Activated T-cell treated with anti-CD3 and anti-CD28 coated beads, Interleukin-2, amount 50 U/mL, for 1 hour (primary cell): ENCODE measurements at regions not wholly inside any gene's neighbourhood (a gene's known extent, or its start where the extent isn't known, plus 50 kb on each side); places are given as distances from the start of the nearest gene placed in this dataset.

Experiments used
- DNase-seq: peaks from one replicate; pipeline ENCODE4 v3.0.0-alpha.2; 2020

- DNase-seq = no peak
Measured at GRCh38 chr11:127677660-127678425, 677.3 kb upstream of the KIRREL3 start.

- DNase-seq = no peak
Measured at GRCh38 chr11:127675581-127675980, 675.0 kb upstream of the KIRREL3 start.

DNA sequence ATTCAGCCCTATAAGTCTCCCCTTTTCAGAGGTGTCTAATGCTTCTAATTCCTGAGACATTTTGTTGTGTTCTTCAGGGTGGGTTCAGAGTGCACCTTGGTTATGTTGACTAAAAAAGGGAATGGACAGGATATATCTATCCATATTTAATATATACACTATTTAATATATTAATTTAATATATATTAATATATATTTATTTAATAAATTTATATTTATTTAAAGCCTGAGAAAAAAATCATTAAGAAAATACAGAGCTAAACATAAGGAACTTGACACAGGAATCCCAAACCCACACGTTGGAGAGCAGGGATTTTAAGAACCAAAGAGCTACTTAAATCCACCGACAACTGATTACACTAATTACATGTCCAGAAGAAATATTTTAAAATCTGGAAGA, 674.2 kb upstream of the KIRREL3 start:
- DNase-seq = no peak

DNA sequence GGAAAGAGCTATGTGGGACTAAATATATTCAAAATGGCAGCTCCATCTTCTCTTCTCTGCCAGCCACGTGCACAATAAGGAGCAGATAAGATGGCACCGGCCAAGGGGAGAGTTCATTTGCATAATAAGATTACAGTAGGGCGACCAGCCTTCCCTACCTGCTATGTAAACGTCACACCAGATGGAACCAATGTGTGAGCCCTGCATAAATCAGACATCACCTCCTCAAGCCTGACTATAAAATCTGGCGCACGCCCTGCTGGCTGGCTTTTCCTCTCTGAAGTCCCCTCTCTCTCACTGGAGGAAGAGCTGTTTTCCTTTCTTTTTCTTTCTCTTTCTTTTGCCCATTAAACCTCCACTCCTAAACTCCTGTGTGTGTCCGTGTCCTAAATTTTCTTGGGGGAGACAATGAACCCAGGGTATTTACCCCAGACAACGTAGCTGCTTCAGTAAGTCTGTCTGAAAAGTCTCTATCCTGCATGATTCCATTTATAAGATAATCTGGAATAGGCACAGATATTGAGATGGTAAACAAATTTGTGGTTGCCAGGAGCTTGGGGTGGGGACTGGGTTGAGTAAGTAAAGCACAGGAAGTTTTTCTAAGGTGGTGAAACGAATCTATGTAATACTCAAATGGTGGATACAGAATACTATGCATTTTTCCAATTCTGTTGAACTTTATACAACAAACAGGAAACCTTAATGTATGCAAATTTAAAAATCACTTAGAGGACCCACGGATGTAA, 670.0 kb upstream of the KIRREL3 start:
- no peak for DNase-seq

DNA sequence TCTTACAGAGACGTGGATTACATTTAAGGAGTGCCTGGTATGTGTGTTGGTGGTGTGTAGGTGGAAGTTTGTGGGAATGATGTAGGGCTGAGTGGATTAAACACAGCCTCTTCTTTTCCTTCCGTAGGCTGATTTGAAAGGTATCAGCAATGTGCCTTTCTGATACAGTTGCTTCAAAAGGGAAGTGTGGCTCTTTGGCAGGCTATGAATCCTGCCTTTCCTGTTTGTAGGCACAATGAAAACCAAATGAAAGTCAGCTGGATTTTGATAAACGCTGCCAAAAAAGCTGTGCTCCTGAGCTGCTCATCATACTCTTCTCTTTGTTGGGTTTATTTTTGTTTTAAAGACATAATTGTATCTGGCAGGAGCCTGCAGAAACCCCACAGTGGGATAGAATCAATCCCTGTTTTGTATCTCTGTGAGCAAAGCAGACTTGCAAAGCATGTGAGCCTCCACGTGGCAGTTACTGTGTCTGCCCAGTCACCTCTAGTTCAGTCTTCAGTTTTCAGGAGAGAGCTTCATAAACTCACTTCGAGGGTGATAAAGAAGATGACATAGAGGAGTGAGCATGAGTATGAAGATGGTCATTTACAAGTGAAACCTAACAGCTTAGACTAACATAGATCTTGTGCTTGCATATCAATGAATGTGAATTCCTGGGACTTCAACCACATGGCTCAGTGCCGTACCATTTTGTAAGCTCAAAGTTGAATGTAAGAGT, 655.7 kb upstream of the KIRREL3 start:
- DNase-seq = no peak

- DNase-seq = no peak
Measured at GRCh38 chr11:127653076-127653475, 652.5 kb upstream of the KIRREL3 start.

GRCh38 chr11:127651888-127652221, 651.3 kb upstream of the KIRREL3 start:
- no peak for DNase-seq

- DNase-seq = no peak
Measured at GRCh38 chr11:127651175-127651887, 650.8 kb upstream of the KIRREL3 start.

DNA sequence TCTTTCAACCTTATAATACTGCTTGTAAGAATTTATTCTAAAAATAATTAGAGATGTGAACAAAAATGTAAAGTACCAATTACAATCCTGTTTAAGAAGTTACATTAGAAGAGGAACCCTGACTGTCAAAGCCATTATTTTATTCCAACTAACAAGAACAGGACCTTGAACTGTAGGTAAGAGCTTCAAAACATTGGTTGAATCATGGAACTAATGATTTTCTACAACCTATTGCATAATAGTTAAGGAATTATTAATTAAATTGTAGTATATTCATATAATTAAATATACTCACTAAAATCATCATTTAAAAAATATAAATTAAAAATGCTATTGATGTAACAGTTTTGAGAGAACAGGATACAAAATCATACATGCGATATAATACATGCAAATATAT, 649.4 kb upstream of the KIRREL3 start:
- DNase-seq = no peak

DNA sequence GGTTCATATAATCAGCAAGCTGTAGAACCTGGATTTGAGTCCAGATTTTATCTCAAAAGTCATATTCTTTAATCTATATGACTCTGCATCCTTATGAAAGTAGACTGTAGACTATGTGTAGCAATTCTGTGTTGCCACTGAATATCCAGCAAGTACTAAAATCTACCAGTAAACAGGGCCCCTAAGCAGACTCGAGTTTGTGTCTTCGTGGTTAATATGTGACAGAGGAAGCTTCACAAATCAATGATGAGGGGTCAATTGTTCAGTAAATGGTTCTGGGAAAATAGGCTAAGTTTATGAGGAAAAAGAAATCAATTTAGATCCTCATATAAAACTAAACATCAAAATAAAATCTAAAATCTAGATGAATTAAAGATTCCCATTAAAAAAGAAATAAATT, 648.5 kb upstream of the KIRREL3 start:
- DNase-seq = no peak

GRCh38 chr11:127648583-127648982, 648.0 kb upstream of the KIRREL3 start:
- DNase-seq = no peak

DNA sequence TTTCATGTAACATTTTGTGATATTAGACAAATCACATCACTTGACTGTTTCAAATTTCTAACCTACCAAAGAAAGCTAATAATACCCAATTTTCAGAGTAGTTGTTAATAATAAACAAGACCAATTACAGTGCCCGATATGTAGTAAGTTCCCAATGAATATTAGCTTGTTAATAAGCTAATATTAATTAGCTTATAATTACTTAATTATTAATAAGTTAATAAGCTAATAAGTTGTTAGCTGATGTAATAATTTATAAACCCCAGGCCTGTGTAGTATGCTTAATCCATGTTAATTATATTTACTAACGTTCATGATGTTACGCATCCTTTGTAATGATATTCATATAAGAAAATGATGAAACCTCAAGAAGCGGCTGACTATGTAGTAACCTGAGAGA, 643.8 kb upstream of the KIRREL3 start:
- no peak for DNase-seq

DNA sequence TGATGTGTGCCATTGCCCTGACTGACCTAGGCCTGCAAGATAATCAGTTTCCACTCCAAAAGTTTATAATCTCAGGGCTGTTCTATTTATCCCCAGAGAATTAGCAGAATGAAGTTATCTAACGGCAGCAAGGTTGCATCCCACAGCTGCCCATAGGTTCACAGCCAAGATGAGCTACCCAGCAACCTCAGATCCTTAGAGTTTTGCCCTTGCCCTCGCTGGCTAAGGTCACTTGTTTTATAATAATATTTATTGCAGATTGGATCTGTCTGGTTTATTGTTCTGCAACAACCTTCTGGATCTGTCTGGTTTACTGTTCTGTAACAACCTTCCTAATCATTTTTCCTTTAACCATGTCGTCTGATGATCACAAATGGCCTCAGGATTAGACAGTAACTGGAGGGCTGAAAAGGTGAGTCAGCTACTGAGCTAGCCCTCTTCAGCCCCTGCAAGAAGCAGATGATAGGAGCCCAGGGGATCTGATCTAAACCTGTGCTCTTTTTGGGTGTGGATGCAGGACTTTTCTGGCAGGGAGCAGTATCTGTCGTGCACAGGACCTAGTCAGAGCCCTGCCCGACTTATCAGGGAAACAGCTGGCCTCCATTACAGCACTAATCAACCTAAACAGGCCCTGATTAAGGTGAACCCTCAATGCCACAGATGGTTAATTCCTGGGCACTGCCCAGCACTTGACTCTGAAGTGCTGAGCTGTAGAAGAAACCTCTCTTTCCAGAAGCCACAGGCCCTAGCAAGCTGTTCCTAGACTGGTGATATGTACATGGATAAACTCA, 642.9 kb upstream of the KIRREL3 start:
- DNase-seq = no peak

- no peak for DNase-seq
Measured at GRCh38 chr11:127640561-127641451, 640.2 kb upstream of the KIRREL3 start.

GRCh38 chr11:127639916-127640315, 639.3 kb upstream of the KIRREL3 start:
- no peak for DNase-seq

- no peak for DNase-seq
Measured at GRCh38 chr11:127632976-127633680, 632.6 kb upstream of the KIRREL3 start.

- DNase-seq = no peak
Measured at GRCh38 chr11:127632546-127632945, 632.0 kb upstream of the KIRREL3 start.

GRCh38 chr11:127631974-127632373, 631.4 kb upstream of the KIRREL3 start:
- DNase-seq = no peak

GRCh38 chr11:127629200-127629599, 628.6 kb upstream of the KIRREL3 start:
- no peak for DNase-seq

DNA sequence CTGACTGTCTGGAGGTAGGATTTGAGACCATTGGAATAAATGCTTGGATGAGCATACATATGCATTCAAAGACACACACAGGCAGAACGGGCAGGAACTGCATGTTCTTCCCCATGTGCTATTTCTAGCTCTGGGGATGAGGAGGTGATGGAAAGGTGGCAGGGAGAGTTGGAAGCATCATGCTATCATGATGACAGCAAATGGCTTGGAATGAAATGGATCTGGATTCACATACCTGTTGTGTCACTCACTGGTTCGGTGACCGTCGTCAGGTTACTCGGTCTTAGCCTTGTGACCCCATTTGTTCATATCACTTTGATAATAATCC, 627.9 kb upstream of the KIRREL3 start:
- DNase-seq = no peak
